H54 (cell line): ENCODE measurements at regions not wholly inside any gene's neighbourhood (a gene's known extent, or its start where the extent isn't known, plus 50 kb on each side); places are given as distances from the start of the nearest gene placed in this dataset.
"Not testable (repeated sequence)": the region's sequence is repeated elsewhere in the genome, so short reads cannot be mapped to it uniquely, and the experiment has no call there.

Experiments
- DNase-seq: peaks from one replicate; pipeline ENCODE4 v3.0.0; 2011; ENCODE audit warnings: low spot score, mixed read lengths; ENCODE audit not compliant: insufficient read length
- FAIRE-seq: peaks from 3 replicates; lab custom pipeline; 2011; peaks lifted over from hg19 to GRCh38; lab: Jason Lieb, UNC
- POLR2A ChIP-seq: IDR thresholded peaks from 2 replicates; pipeline ENCODE4 v1.6.1; 2011; ENCODE audit warnings: low read depth, mild to moderate bottlenecking, low read length

DNA sequence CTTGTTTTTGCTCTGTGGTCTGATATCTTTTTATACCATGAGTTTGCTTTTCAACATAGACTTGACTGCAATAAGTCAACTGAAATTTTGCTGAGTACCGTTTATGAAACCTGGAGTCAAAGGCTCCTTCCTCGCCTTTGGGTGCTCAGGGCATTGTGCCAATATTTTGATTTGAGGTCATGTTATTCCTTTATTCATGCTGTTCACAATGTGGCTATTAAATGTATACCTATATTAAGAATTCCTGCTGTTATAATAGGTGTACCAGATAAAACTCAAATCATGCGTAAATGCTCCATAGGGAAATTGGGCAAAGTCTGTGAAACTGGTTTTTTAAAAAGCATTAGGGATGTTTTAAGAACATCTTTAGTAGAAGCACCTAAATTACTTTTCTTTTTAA lies 334.0 kb upstream of the NUDT12 start:
- FAIRE-seq (no peak), DNase-seq (no peak)
- TF ChIP-seq POLR2A, result no peak

GRCh38 chr5:103895738-103896137 lies 333.1 kb upstream of the NUDT12 start:
- FAIRE-seq, result no peak
- no peak for TF ChIP-seq POLR2A
- no peak for DNase-seq

DNA sequence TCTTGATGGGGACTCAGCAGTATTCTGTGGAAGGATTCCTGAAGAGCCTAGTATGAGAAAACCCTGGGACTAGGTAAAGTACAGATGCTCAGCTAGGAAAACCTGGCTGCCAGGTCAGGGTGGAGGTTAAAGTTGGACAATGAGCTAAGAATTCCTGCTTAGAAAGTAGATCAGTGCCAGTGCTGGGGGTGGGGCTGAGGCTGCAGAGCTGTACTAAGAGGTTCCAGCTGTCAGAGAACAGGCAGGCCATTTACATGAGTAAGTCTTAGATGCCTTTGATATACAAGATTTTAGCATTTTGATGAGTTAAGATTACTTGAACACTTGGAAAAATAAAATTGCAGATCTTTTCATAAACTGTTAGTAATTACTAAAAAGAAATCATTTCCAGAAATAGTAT lies 332.3 kb upstream of the NUDT12 start:
- no peak for TF ChIP-seq POLR2A
- no peak for DNase-seq
- FAIRE-seq, result peak; percentile 41

DNA sequence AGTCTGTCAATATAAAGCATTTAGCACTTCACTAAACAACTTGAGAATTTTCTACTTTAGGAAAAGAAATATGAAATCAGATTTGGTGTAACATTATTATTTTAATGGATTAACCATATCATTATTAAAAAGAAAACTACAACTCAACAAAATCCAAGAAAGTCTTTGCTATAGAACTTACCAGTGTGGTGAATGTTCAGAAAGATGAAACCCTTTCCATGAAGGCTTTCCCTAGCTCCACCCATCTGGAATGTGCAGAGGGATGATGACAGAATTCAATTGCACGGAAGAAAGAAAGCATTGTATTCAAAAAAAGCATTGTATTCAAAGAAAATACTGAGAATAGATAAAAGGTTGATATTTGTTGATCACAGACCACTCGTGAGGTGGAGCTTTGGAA lies 328.6 kb upstream of the NUDT12 start:
- FAIRE-seq (no peak), DNase-seq (no peak)
- TF ChIP-seq POLR2A, result no peak

DNA sequence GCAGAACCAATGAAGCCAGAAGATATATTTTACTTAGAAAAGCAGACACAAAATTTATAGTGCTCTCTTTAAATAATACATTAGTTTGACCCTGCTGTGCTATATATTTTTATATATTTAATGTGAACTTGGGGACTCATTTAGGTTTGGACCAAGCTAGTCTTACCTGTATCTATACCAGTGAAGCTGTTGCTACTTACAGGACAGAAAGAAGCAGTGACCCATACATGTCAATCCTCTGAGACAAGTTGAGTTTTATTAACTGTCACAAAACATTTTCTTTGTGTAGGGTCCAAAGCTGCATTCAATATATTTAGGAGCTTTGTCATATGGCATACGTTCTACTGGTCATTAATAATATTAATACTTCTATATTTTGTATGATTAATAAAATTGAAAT lies 327.7 kb upstream of the NUDT12 start:
- FAIRE-seq (no peak), DNase-seq (no peak)
- TF ChIP-seq POLR2A, result no peak

- no peak for TF ChIP-seq POLR2A
- DNase-seq (no peak), FAIRE-seq (no peak)
Measured at GRCh38 chr5:103889500-103890209, 327.1 kb upstream of the NUDT12 start.

- no peak for TF ChIP-seq POLR2A
- DNase-seq (no peak), FAIRE-seq (no peak)
Measured at GRCh38 chr5:103886826-103887225, 324.2 kb upstream of the NUDT12 start.

DNA sequence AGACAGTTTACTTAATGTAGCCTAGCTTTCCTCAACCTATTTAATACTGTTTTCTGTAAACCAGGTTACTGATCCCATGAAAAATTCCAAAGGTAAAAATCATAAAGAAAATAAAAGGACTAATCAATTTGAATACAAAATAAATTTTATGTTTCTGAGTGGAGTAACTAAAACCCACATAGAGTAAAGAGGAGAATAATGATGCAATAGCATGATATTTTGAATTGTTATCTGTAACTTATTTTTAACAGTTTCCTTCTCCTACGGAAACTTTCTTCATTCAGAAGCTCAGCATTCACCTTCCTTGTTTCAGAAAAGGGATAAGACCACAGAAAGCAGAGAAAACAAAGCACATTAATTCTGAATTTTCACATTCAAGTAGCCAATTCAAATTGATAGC lies 320.6 kb upstream of the NUDT12 start:
- TF ChIP-seq POLR2A, result no peak
- DNase-seq (no peak), FAIRE-seq (no peak)

DNA sequence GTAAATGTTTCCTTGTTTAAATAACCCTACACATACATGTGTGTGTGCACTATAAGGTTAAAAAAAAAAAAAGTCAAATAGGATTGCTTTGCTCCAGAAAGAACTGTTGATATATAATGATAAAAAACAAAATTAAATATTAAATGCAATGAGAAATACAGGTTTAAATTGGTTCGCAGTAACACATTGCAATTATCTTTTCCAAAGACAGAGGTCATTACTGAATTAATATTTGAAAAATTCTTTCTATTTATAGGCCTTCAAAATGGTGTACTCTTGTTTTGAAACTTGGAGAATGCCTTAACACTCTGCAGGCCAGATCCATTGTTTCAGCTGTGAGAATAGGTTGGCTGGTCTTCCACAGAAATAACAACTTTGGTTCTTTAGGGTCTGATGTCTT lies 319.0 kb upstream of the NUDT12 start:
- FAIRE-seq (no peak), DNase-seq (no peak)
- TF ChIP-seq POLR2A, result no peak

DNA sequence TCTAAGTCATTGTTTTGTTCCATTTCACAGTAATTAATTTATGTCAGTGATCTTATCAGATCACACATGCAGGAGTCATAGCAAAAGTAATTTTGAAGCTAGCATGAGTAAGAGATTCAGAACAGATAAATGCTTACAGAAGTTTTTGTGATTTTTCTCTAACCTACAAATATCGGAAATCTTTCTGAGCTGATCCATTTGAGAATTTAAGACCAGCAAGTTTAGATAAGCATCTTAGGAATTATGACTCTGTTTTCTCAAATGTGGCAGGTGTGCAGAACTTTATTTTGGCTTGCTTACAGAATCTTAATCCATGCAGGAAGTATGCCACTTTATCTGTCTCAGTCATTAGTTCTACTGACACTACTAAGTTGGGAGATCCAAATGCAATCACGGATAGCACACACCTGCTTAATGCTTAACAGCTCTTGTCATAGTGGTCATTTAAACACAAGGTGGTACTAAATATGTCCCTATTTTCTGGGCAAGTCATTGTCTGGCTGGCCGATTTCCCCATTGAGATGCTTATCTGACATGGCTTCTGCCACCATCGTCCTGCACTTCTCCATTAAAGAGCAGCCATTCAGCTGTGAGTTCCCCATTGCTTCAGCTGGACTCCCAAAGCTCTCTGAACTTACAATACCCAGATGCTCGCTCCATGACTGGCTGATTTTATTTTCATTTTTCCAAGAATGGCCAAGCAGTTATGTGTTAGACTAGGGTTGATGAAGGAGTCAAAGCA lies 305.4 kb upstream of the NUDT12 start:
- peak; percentile 71 for FAIRE-seq
- no peak for TF ChIP-seq POLR2A
- no peak for DNase-seq

- no peak for FAIRE-seq
- TF ChIP-seq POLR2A, result no peak
- DNase-seq, result no peak
Measured at GRCh38 chr5:103866169-103866568, 303.6 kb upstream of the NUDT12 start.

GRCh38 chr5:103862398-103862797 lies 299.8 kb upstream of the NUDT12 start:
- TF ChIP-seq POLR2A, result no peak
- FAIRE-seq (no peak), DNase-seq (no peak)

GRCh38 chr5:103860327-103860726 lies 297.7 kb upstream of the NUDT12 start:
- DNase-seq, result no peak
- FAIRE-seq, result peak; percentile 11
- no peak for TF ChIP-seq POLR2A

DNA sequence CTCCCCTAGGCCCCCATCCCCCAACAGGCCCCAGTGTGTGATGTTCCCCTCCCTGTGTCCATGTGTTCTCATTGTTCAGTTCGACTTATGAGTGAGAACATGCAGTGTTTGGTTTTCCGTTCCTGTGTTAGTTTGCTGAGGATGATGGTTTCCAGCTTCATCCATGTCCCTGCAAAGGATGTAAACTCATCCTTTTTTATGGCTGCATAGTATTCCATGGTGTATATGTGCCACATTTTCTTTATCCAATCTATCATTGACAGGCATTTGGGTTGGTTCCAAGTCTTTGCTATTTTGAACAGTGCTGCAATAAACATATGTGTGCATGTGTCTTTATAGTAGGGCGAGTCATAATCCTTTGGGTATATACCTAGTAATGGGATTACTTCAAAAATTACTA lies 295.8 kb upstream of the NUDT12 start:
- DNase-seq, FAIRE-seq: not testable (repeated sequence)

DNA sequence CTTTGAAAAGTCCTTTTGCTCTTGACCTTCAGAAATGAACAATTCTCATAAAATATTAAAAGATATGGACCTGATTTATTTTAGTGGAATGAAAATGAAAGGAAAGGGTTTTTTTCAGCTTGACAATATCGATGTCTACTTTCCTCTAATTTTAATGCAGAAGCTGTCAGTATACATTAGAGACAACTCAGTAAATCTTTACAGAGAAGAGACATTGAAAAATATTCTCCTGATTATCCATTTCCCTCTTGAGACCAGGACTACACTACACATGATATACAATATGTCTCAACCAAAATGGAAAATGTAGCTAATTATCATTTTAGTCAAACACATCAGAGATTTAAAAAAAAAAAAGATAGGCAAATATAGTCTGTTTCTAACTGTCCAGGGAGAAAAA lies 288.5 kb upstream of the NUDT12 start:
- TF ChIP-seq POLR2A, result no peak
- DNase-seq (no peak), FAIRE-seq (no peak)
